ENCODE measurements at regions not wholly inside any gene's neighbourhood (a gene's known extent, or its start where the extent isn't known, plus 50 kb on each side); places are given as distances from the start of the nearest gene placed in this dataset.

DNA sequence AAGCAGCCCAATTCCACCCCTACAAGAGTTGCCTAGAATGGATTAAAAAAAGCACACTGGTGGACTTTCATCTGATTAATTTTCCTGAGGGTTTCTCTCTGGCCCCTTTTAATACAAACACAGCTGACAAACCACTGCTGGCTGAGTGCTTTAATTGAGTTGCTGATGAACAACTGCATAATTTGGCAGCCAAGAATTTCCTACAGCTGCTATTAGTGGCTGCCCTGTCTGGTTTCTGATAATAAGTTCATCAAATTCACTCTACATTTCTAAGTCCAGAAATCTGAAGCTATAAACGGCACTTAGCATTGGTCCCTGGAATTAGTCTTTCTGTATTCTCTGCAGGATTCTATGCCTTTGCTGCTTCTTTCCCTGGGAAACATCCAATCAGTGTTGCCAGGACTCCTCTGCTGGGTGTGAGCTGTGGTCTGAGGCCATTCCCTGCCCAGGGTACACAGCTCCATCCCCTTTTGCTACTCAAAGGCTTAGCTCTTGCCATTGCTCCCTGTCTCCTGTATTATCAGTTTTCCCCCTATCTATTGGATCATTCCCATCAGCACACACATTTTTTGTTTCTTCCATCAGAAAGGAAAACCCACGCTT, 110.6 kb downstream of the LSM5 start:
- Histone ChIP-seq H3K36me3 (no peaks in the 10 kb centered on the region), H3K4me3 (no peak overlapping the region), H3K9me3 (no peaks in the 10 kb centered on the region), H3K27me3 (replicated peaks in 1 of 7) (peaks cover 0 to 23% (median 0%) of the 10 kb centered on the region in 7 donors), H3K4me1 (no peaks in the 10 kb centered on the region), H3K27ac (no peak overlapping the region)
- intact Hi-C loops (cut with DNase I; ENCODE audit: low total_unique reads): no loop called here
- 55 to 81% (median 64%) methylated on average over 2 of the region's 2 CpGs for WGBS, 5 donors
- TF ChIP-seq POLR2A (IDR thresholded peaks at IDR 0.05) (no peak), POLR2AphosphoS5 (IDR thresholded peaks at IDR 0.05) (no peak), CTCF (IDR thresholded peaks at IDR 0.05 in 8 of 11, conservative IDR thresholded peaks at IDR 0.05 in 3 of 11) (no peak)
- DNase-seq: no peak

DNA sequence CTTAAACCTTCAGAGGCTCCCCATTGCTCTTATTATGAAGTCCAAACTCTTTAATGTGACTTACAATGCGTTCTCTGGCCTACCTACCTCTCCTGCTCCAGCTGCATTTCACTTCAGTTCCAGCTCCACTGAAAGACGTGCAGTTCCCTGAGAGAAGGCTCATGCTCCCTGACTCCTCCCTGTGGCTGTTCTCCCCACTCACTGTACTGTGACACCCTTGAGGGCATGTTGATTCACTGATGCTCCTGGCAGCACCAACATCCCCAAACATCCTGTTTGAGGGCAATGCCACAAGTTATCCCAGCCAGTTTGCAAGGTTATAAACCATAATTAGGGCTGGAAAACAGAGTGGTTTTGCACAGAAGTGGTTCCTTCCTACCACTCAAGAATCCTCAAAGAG, 111.2 kb downstream of the LSM5 start:
- TF ChIP-seq CTCF (IDR thresholded peaks at IDR 0.05 in 8 of 11, conservative IDR thresholded peaks at IDR 0.05 in 3 of 11): no peak
- TF ChIP-seq POLR2AphosphoS5 (IDR thresholded peaks at IDR 0.05): no peak
- TF ChIP-seq POLR2A (IDR thresholded peaks at IDR 0.05): no peak
- Histone ChIP-seq H3K27me3 (replicated peaks in 1 of 7) (peaks cover 0 to 19% (median 0%) of the 10 kb centered on the region in 7 donors), H3K4me1 (no peaks in the 10 kb centered on the region), H3K4me3 (no peak overlapping the region), H3K27ac (no peak overlapping the region), H3K36me3 (no peaks in the 10 kb centered on the region), H3K9me3 (no peaks in the 10 kb centered on the region)
- intact Hi-C loops (cut with DNase I; ENCODE audit: low total_unique reads): no loop called here
- no peak for DNase-seq
- 42 to 59% (median 48%) methylated on average over 2 of the region's 2 CpGs for WGBS, 5 donors

- TF ChIP-seq POLR2A (IDR thresholded peaks at IDR 0.05) (no peak), POLR2AphosphoS5 (IDR thresholded peaks at IDR 0.05) (no peak), CTCF (IDR thresholded peaks at IDR 0.05 in 8 of 11, conservative IDR thresholded peaks at IDR 0.05 in 3 of 11) (no peak)
- Histone ChIP-seq H3K27ac (no peak overlapping the region), H3K36me3 (no peaks in the 10 kb centered on the region), H3K4me3 (no peak overlapping the region), H3K27me3 (replicated peaks in 1 of 7) (peaks cover 0 to 25% (median 0%) of the 10 kb centered on the region in 7 donors), H3K9me3 (peaks cover 2 to 32% (median 19%) of the 10 kb centered on the region in 8 donors), H3K4me1 (no peaks in the 10 kb centered on the region)
- 88 to 97% (median 90%) methylated on average over 3 to 4 of the region's 4 CpGs for WGBS, 5 donors
- DNase-seq: no peak
- intact Hi-C loops (cut with DNase I; ENCODE audit: low total_unique reads): no loop called here
Measured at GRCh38 chr7:32364581-32364980, 125.6 kb downstream of the LSM5 start.

DNA sequence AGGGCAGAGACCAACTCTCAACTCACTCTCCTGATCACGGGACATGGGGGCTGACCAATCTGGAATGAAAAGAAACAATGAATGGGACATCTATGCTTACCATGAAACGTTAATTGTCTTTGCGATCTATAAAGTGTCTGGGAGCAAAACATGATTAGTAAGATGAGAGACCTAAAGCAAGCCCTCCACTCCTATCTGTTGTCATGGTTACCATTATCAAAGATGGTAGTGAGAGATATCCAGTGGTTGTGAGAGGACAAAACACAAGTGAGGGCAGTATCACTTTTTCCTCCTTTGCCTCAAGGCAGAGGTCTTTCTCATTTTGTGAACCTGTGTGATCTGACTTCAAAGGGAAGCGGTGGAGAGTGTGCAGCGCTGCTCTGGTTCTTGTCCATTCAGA, 130.1 kb downstream of the LSM5 start:
- Histone ChIP-seq H3K4me1 (no peaks in the 10 kb centered on the region), H3K27ac (no peak overlapping the region), H3K4me3 (no peak overlapping the region), H3K36me3 (no peaks in the 10 kb centered on the region), H3K27me3 (replicated peaks in 1 of 7) (peaks cover 0 to 25% (median 0%) of the 10 kb centered on the region in 7 donors), H3K9me3 (no peaks in the 10 kb centered on the region)
- TF ChIP-seq POLR2AphosphoS5 (IDR thresholded peaks at IDR 0.05): no peak
- TF ChIP-seq CTCF (IDR thresholded peaks at IDR 0.05 in 8 of 11, conservative IDR thresholded peaks at IDR 0.05 in 3 of 11): no peak
- TF ChIP-seq POLR2A (IDR thresholded peaks at IDR 0.05): no peak
- intact Hi-C loops (cut with DNase I; ENCODE audit: low total_unique reads): no loop called here
- DNase-seq: no peak
- WGBS, 5 donors: 87 to 89% (median 88%) methylated on average over 5 of the region's 5 CpGs

Data from spleen (tissue), 11 donors.